Heart left ventricle (tissue), 16 donors: ENCODE measurements at regions not wholly inside any gene's neighbourhood (a gene's known extent, or its start where the extent isn't known, plus 50 kb on each side); places are given as distances from the start of the nearest gene placed in this dataset.

Experiments used
- ATAC-seq, 4 donors: fragments of 200-7000 bp; cut with Tn5 transposase; one replicate each; pipeline ENCODE4 v1.9.1; 2020 to 2022; ENCODE audit warnings: moderate library complexity in 4 of 4, mild to moderate bottlenecking in 3 of 4, moderate number of reproducible peaks in 1 of 4
- DNase-seq, 5 donors: peaks; one replicate each; pipeline ENCODE4 v3.0.0-alpha.2; 2020
- H3K27ac ChIP-seq, 12 donors: fragments of 200-600 bp; sonication (generic) in 4 of 12; one replicate each; pipeline versions ENCODE4 v1.5.0 to v1.8.0; 2016 to 2022; ENCODE audit warnings: mild to moderate bottlenecking in 2 of 12
- H3K27me3 ChIP-seq, 9 donors: fragments of 200-600 bp; sonication (generic) in 2 of 9; one replicate each; pipeline versions ENCODE4 v1.5.1 to v1.8.0; 2016 to 2022; ENCODE audit warnings: mild to moderate bottlenecking in 3 of 9
- H3K36me3 ChIP-seq, 9 donors: fragments of 200-600 bp; sonication (generic) in 2 of 9; one replicate each; pipeline versions ENCODE4 v1.5.0 to v1.8.0; 2018 to 2022; ENCODE audit warnings: mild to moderate bottlenecking in 2 of 9
- H3K4me1 ChIP-seq, 12 donors: fragments of 200-600 bp; sonication (generic) in 4 of 12; one replicate each; pipeline versions ENCODE4 v1.5.0 to v1.8.0; 2016 to 2022; ENCODE audit warnings: mild to moderate bottlenecking in 3 of 12
- H3K4me3 ChIP-seq, 12 donors: fragments of 200-600 bp; sonication (generic) in 4 of 12; one replicate each; pipeline versions ENCODE4 v1.5.0 to v1.8.0; 2017 to 2022; ENCODE audit warnings: mild to moderate bottlenecking in 9 of 12, moderate library complexity in 4 of 12
- H3K9me3 ChIP-seq, 12 donors: fragments of 200-600 bp; sonication (generic) in 4 of 12; one replicate each; pipeline versions ENCODE4 v1.5.0 to v1.8.0; 2016 to 2022; ENCODE audit warnings: mild to moderate bottlenecking in 1 of 12
- CTCF ChIP-seq, 12 donors: fragments of 200-600 bp; sonication (generic) in 4 of 12; IDR thresholded peaks; one replicate each; pipeline versions ENCODE4 v1.5.0 to v1.8.0; 2018 to 2022; ENCODE audit warnings: antibody characterized with exemption in 12 of 12, mild to moderate bottlenecking in 5 of 12
- POLR2A ChIP-seq, 2 donors: fragments of 450-650 bp; IDR thresholded peaks; one replicate each; pipeline ENCODE4 v1.6.1; 2017; ENCODE audit warnings: antibody characterized with exemption in 2 of 2, mild to moderate bottlenecking in 2 of 2, moderate library complexity in 2 of 2
- WGBS, 4 donors: extraction: QIAGEN DNeasy Blood & Tissue Kit in 2 of 4; methylation state at CpG; one replicate each; pipeline versions ENCODE4 v1.1.5 to v1.1.7; 2013 to 2018; 5-methylcytosine and 5-hydroxymethylcytosine counted together
- intact Hi-C, 10 donors: fragments of 100-400 bp; cut with DNase I; formaldehyde crosslinking; loops; one replicate each; pipeline versions ENCODE4 v1.11.1 to v1.14.2; 2022
- donor health status: ischemic (EF 13 %, LVEDD 7.1; RV severe dilation, severe dysfunction).
- donor health status: healthy with polysubstance abuse.
- donor health status: DM: no; HTN: yes; CAD: no.
- donor health status: DM: no; HTN: no; CAD: no.
- donor health status: ischemic (EF 25% LVEDD 6.9; RV normal size, moderate dysfunction).
- donor health status: ischemic (EF 25% LVEDD 5.7; RV mildly dilated, moderate dysfunction).
- donor health status: healthy.
- donor health status: DM: yes; HTN: yes; CAD: no.
- donor health status: ischemic (EF 35%, LVEDD 5.7; RV mildly dilated, moderate dysfunction).
- donor health status: nonischemic (EF 11% LVEDD 7.7; RV severe dilation, severe dysfunction).
- donor health status: DM: yes; HTN: yes; CAD: no.
- donor health status: PGD.
- donor health status: ischemic (EF 29% LVEDD 5.4; RV normal size, mild dysfunction).
- donor health status: nonischemic (EF 23%, LVEDD 6.1; RV moderate dilation, normal function).

- no peaks in the 10 kb centered on the region for H3K27me3 ChIP-seq
- WGBS, 4 donors, result 83 to 87% (median 86%) methylated on average over 9 of the region's 9 CpGs
- ATAC-seq, result no peak
- peaks cover 0 to 6% (median 0%) of the 10 kb centered on the region in 12 donors for H3K4me1 ChIP-seq
- no peaks in the 10 kb centered on the region for H3K9me3 ChIP-seq
- TF ChIP-seq CTCF (IDR thresholded peaks at IDR 0.05) (no peak), POLR2A (IDR thresholded peaks at IDR 0.05) (no peak)
- no peak overlapping the region for H3K27ac ChIP-seq
- no peak overlapping the region for H3K4me3 ChIP-seq
- no peak for DNase-seq
- no peaks in the 10 kb centered on the region for H3K36me3 ChIP-seq
- intact Hi-C loops, result no loop called here
These were observed 232.9 kb downstream of the SAMD5 start for GRCh38 chr6:147741389-147741788.

GRCh38 chr6:147742440-147742839 lies 233.9 kb downstream of the SAMD5 start:
- no peak overlapping the region for H3K4me3 ChIP-seq
- H3K27ac ChIP-seq, result no peak overlapping the region
- DNase-seq (no peak), ATAC-seq (no peak)
- H3K4me1 ChIP-seq, result peaks cover 0 to 6% (median 0%) of the 10 kb centered on the region in 12 donors
- H3K36me3 ChIP-seq, result no peaks in the 10 kb centered on the region
- WGBS, 4 donors, result 81 to 86% (median 82%) methylated on average over 3 of the region's 3 CpGs
- no peak for TF ChIP-seq CTCF (IDR thresholded peaks at IDR 0.05)
- TF ChIP-seq POLR2A (IDR thresholded peaks at IDR 0.05), result no peak
- intact Hi-C loops, result no loop called here
- no peaks in the 10 kb centered on the region for H3K27me3 ChIP-seq
- H3K9me3 ChIP-seq, result no peaks in the 10 kb centered on the region

- Histone ChIP-seq H3K4me3 (no peak overlapping the region), H3K9me3 (no peaks in the 10 kb centered on the region), H3K36me3 (no peaks in the 10 kb centered on the region), H3K27ac (no peak overlapping the region), H3K4me1 (peaks cover 0 to 4% (median 0%) of the 10 kb centered on the region in 12 donors), H3K27me3 (no peaks in the 10 kb centered on the region)
- DNase-seq (no peak), ATAC-seq (no peak)
- TF ChIP-seq POLR2A (IDR thresholded peaks at IDR 0.05) (no peak), CTCF (IDR thresholded peaks at IDR 0.05) (no peak)
- WGBS, 4 donors, result 95 to 100% (median 100%) methylated on average over 1 of the region's 1 CpG
- intact Hi-C loops, result no loop called here
These were observed 235.5 kb downstream of the SAMD5 start for GRCh38 chr6:147744012-147744411.

- no peak overlapping the region for H3K4me3 ChIP-seq
- no peaks in the 10 kb centered on the region for H3K36me3 ChIP-seq
- DNase-seq, result no peak
- TF ChIP-seq CTCF (IDR thresholded peaks at IDR 0.05) (no peak), POLR2A (IDR thresholded peaks at IDR 0.05) (no peak)
- no peak overlapping the region for H3K27ac ChIP-seq
- ATAC-seq, result no peak
- H3K4me1 ChIP-seq, result no peaks in the 10 kb centered on the region
- intact Hi-C loops, result no loop called here
- 87 to 88% (median 88%) methylated on average over 5 of the region's 5 CpGs for WGBS, 4 donors
- peaks cover 0 to 1% (median 0%) of the 10 kb centered on the region in 12 donors for H3K9me3 ChIP-seq
- H3K27me3 ChIP-seq, result no peaks in the 10 kb centered on the region
These were observed 240.8 kb downstream of the SAMD5 start for GRCh38 chr6:147749331-147749730.
